Cardiac muscle cell (in vitro differentiated cells and primary cell): ENCODE measurements at regions not wholly inside any gene's neighbourhood (a gene's known extent, or its start where the extent isn't known, plus 50 kb on each side); places are given as distances from the start of the nearest gene placed in this dataset.

Experiments used
- DNase-seq, 2 donors: peaks; one replicate each; pipeline versions ENCODE4 v3.0.0 to v3.0.0-alpha.2; 2010 to 2017; ENCODE audit warnings: low read depth in 1 of 2, low spot score in 1 of 2
- H3K27ac ChIP-seq: fragments of 200-600 bp; sonication (generic); 2 replicates; pipeline ENCODE4 v1.5.1; 2016
- H3K27me3 ChIP-seq: fragments of 200-600 bp; sonication (generic); 2 replicates; pipeline ENCODE4 v1.6.0; 2016; ENCODE audit warnings: control low read depth
- H3K36me3 ChIP-seq: fragments of 200-600 bp; sonication (generic); 2 replicates; pipeline ENCODE4 v1.5.1; 2016; ENCODE audit warnings: control low read depth
- H3K4me1 ChIP-seq: fragments of 200-600 bp; sonication (generic); 2 replicates; pipeline ENCODE4 v1.8.1; 2017; ENCODE audit warnings: low read depth, mild to moderate bottlenecking, mixed run types
- H3K4me3 ChIP-seq: fragments of 200-600 bp; sonication (generic); 2 replicates; pipeline ENCODE4 v1.5.1; 2016; ENCODE audit warnings: mild to moderate bottlenecking
- H3K9me3 ChIP-seq: fragments of 200-600 bp; sonication (generic); 2 replicates; pipeline ENCODE4 v1.5.1; 2017; ENCODE audit warnings: low read depth, mild to moderate bottlenecking, control low read depth
- TF ChIP-seq, protein P1 (sequence below): IDR thresholded peaks from 2 replicates; pipeline ENCODE4 v1.5.1; 2012; ENCODE audit warnings: low read depth, mild to moderate bottlenecking, low read length

GRCh38 chr5:124182133-124182532, 564.3 kb downstream of the ZNF608 start:
- H3K36me3 ChIP-seq, result no peaks in the 10 kb centered on the region
- no peaks in the 10 kb centered on the region for H3K27me3 ChIP-seq
- H3K9me3 ChIP-seq, result no peaks in the 10 kb centered on the region
- H3K27ac ChIP-seq, result no peak overlapping the region
- H3K4me1 ChIP-seq, result no peaks in the 10 kb centered on the region
- no peak overlapping the region for H3K4me3 ChIP-seq
- DNase-seq, result no peak
- TF ChIP-seq, protein P1, sequence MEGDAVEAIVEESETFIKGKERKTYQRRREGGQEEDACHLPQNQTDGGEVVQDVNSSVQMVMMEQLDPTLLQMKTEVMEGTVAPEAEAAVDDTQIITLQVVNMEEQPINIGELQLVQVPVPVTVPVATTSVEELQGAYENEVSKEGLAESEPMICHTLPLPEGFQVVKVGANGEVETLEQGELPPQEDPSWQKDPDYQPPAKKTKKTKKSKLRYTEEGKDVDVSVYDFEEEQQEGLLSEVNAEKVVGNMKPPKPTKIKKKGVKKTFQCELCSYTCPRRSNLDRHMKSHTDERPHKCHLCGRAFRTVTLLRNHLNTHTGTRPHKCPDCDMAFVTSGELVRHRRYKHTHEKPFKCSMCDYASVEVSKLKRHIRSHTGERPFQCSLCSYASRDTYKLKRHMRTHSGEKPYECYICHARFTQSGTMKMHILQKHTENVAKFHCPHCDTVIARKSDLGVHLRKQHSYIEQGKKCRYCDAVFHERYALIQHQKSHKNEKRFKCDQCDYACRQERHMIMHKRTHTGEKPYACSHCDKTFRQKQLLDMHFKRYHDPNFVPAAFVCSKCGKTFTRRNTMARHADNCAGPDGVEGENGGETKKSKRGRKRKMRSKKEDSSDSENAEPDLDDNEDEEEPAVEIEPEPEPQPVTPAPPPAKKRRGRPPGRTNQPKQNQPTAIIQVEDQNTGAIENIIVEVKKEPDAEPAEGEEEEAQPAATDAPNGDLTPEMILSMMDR, result no peak

DNA sequence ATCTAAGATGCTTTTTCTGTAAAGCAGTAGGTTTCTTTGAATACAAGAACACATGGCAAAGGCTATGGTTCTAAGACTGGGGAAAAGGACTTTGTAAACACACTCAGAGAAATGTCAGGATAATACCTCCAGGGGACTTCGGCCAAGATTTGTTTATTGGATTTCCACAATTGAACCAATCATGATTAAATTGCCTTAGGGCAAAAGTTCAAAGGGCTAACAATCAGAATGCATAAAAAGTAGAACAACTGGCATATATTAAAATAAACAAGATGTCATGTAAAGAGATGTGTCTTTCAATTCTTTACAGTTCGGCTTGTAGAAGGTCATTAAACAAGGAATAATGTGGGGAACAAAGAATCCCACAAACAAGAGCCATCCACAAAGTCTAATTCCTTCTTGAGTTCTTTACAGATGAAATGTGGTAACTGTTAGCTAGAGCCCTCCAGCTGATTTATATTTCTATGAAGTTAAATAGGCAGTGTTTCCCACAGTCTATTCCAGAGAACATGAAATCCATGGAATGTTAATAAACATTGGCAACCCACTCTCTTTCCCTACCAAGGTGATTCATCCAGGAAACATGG, 565.5 kb downstream of the ZNF608 start:
- Histone ChIP-seq H3K4me3 (no peak overlapping the region), H3K9me3 (no peaks in the 10 kb centered on the region), H3K36me3 (no peaks in the 10 kb centered on the region), H3K27me3 (no peaks in the 10 kb centered on the region), H3K27ac (no peak overlapping the region), H3K4me1 (no peaks in the 10 kb centered on the region)
- TF ChIP-seq, protein P1, result no peak
- DNase-seq, result no peak

DNA sequence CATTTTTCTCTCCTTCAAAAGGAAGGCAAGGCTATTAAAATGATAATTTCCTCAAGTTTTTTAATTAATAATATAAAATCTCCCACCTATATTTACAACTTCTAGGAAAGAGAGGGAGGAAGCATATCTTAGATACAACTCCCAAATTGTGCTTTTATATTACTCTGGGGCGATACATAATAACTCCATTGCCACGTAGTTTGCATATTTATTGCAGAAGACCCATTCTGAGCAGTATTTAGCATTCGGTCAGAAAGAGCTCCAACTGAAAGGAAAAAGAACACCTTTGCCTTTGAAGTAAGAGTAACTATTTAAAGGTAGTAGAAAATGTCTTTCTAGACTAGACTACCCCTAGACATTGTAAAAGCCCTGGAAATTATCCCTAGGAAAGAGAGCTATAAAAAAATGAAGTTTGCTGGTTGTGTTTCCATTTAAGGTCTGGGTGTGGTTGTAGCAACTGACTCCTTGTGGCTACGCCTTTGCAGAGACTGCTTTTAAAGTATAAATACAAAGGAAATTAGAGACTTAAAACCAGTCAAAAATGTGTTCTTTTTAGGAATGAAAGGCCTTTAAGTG, 566.1 kb downstream of the ZNF608 start:
- no peaks in the 10 kb centered on the region for H3K27me3 ChIP-seq
- H3K36me3 ChIP-seq, result no peaks in the 10 kb centered on the region
- no peak overlapping the region for H3K27ac ChIP-seq
- H3K9me3 ChIP-seq, result no peaks in the 10 kb centered on the region
- H3K4me3 ChIP-seq, result no peak overlapping the region
- no peaks in the 10 kb centered on the region for H3K4me1 ChIP-seq
- TF ChIP-seq, protein P1, result no peak
- no peak for DNase-seq

- no peaks in the 10 kb centered on the region for H3K36me3 ChIP-seq
- no peaks in the 10 kb centered on the region for H3K9me3 ChIP-seq
- H3K4me1 ChIP-seq, result no peaks in the 10 kb centered on the region
- H3K27ac ChIP-seq, result no peak overlapping the region
- DNase-seq, result no peak
- H3K27me3 ChIP-seq, result no peaks in the 10 kb centered on the region
- no peak overlapping the region for H3K4me3 ChIP-seq
- TF ChIP-seq, protein P1, result no peak
Observed at GRCh38 chr5:124179819-124180218, 566.6 kb downstream of the ZNF608 start.

- no peak for DNase-seq
- Histone ChIP-seq H3K9me3 (no peaks in the 10 kb centered on the region), H3K36me3 (no peaks in the 10 kb centered on the region), H3K27ac (no peak overlapping the region), H3K4me3 (no peak overlapping the region), H3K4me1 (no peaks in the 10 kb centered on the region), H3K27me3 (no peaks in the 10 kb centered on the region)
- TF ChIP-seq, protein P1, result no peak
Observed at GRCh38 chr5:124178050-124178449, 568.4 kb downstream of the ZNF608 start.
